SH-SY5Y (cell line): ENCODE measurements at regions not wholly inside any gene's neighbourhood (a gene's known extent, or its start where the extent isn't known, plus 50 kb on each side); places are given as distances from the start of the nearest gene placed in this dataset.

Experiments
- GATA2 ChIP-seq: IDR thresholded peaks from 2 replicates; pipeline ENCODE4 v1.6.1; 2011; ENCODE audit warnings: mild to moderate bottlenecking, low read depth, low read length
- GATA3 ChIP-seq: IDR thresholded peaks from 2 replicates; pipeline ENCODE4 v1.6.1; 2011; ENCODE audit warnings: low read depth, mild to moderate bottlenecking, low read length, moderate library complexity

- TF ChIP-seq GATA2 (no peak), GATA3 (no peak)
Observed at GRCh38 chr9:118003240-118003639, 299.0 kb downstream of the TLR4 start.
